ENCODE measurements at regions not wholly inside any gene's neighbourhood (a gene's known extent, or its start where the extent isn't known, plus 50 kb on each side); places are given as distances from the start of the nearest gene placed in this dataset.

DNA sequence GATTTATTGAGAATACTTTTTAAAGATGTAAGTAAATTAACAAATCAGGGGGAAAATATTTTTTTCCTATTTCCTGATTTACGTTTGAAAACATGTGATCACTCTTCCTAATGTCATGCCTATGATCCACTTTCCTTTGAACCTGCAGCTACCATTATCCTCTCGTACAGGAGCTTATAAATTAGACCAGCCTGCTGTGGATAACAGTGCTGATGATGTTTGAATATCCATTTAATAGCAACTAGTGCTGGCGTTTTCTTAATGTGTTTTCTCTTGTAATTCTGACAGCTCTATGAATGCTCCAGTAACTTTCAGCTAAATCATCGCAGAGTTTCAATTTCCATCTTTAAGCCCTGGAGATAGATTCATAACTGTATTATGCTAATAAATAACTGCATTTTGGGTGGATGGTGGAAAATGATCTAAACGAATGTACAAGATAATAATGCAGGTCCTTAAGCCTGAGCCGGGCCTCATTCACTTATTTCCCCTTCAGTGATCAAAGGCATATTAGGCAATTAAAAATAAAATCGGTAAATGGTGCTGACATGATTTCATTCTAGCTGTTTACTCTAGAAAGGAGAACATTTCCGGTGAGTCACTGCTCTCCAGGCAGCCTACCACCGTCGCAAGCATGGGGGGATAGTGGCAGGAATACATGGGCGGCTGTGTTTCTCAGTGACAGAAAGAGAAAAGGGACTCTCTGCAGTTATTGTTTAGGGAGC lies 58.5 kb upstream of the SLC24A5 start:
- TF ChIP-seq, protein P1, sequence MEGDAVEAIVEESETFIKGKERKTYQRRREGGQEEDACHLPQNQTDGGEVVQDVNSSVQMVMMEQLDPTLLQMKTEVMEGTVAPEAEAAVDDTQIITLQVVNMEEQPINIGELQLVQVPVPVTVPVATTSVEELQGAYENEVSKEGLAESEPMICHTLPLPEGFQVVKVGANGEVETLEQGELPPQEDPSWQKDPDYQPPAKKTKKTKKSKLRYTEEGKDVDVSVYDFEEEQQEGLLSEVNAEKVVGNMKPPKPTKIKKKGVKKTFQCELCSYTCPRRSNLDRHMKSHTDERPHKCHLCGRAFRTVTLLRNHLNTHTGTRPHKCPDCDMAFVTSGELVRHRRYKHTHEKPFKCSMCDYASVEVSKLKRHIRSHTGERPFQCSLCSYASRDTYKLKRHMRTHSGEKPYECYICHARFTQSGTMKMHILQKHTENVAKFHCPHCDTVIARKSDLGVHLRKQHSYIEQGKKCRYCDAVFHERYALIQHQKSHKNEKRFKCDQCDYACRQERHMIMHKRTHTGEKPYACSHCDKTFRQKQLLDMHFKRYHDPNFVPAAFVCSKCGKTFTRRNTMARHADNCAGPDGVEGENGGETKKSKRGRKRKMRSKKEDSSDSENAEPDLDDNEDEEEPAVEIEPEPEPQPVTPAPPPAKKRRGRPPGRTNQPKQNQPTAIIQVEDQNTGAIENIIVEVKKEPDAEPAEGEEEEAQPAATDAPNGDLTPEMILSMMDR (IDR thresholded peaks at IDR 0.05; ENCODE audit: low read length): no peak
- no peak for TF ChIP-seq EZH2phosphoT487 (IDR thresholded peaks at IDR 0.05; ENCODE audit: low read length)
